M059J (cell line): ENCODE measurements at regions not wholly inside any gene's neighbourhood (a gene's known extent, or its start where the extent isn't known, plus 50 kb on each side); places are given as distances from the start of the nearest gene placed in this dataset.

ENCODE experiments used
- DNase-seq: peaks from one replicate; pipeline ENCODE4 v3.0.0-alpha.2; 2012; ENCODE audit warnings: low read depth

- DNase-seq = no peak
These were observed 339.3 kb downstream of the MID1IP1 start for GRCh38 chrX:39140581-39140980.

DNA sequence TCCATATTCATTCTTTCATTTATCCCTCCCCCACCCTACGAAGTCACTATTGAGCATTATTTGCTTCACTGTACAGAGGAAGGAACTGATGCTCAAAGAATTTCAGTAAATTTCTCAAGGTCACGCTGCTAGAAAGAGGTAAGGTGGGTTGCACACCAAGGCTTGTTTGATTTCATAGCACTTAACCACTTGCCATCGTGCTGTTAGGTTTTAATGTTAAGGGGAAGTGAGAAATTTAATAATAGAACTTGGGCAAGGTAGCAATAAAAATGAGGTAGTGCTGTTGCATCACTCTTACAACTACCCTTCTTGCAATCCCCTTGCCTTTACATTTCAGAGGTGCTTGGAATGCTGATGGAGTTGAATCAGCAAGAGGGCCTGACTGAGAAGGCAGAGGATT lies 343.1 kb downstream of the MID1IP1 start:
- no peak for DNase-seq

DNA sequence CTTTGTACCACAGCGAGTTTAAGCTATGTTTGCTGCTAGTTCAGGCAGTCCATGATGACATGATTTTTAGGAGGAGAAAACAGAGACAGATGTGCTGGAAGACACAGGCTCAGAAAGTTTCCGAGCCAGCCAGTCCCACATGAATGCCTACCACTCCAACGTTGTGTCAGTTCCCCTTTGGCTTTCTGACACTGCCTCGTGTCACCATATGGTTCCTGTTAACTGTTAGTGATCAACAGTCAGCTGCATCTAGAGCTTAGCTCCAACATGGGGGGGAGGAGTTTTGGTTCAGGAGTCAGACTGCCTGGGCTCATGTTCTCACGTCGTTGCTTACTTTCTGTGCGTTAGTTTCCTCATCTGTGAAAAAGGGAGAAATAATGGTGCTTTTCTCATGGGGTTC lies 343.7 kb downstream of the MID1IP1 start:
- no peak for DNase-seq

- DNase-seq = no peak
These were observed 344.6 kb downstream of the MID1IP1 start for GRCh38 chrX:39145859-39146258.

DNA sequence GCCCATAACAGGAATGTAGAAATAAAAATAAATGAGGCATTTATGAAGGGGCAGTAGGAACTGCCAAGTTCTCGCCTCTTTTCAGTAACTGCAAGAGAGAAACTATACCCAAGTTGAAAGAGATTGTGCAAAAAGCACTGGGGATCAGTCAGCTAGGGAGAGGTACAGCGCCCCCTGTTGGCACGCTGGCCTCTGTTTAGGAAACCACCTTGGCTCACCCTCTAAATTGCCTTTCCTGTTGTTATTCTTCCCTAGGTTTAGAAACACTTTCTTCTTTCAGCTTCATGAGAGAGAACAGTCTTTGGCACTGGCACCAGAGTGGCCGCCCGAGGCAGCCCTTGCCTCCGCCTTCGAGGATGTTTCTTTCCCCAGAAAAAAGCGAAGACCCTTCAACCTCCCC lies 348.5 kb downstream of the MID1IP1 start:
- DNase-seq = peak; percentile 13

GRCh38 chrX:39150220-39150619 lies 349.0 kb downstream of the MID1IP1 start:
- no peak for DNase-seq

GRCh38 chrX:39150621-39151020 lies 349.4 kb downstream of the MID1IP1 start:
- no peak for DNase-seq

DNA sequence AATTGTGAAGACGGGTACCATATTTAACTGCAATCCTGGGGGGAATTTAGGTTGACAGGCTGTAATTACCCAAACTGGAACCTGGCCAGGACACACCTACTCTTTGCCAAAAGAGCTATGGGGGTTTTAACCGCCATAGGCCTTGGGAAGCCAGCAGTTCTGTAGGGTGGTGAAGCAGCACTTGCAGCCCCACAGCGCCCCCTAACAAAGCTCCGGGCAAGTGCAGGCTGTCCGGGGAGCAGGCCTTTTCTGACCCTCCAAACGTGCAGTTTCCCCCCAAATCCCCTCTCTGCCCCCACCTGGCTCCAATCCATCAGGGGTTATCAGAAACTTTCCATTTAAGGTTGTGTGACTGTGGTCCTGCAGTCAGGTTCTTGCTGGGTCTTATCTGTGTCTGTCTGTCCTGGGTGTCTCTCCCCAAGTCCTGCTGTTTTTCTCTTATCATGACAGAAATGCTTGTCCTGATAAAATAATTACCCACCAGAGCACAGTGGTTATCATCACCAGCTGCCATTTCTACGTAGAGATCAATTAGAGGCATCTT lies 350.9 kb downstream of the MID1IP1 start:
- DNase-seq = no peak

- no peak for DNase-seq
These were observed 354.8 kb downstream of the MID1IP1 start for GRCh38 chrX:39156051-39156450.

- no peak for DNase-seq
These were observed 355.7 kb downstream of the MID1IP1 start for GRCh38 chrX:39157006-39157405.

DNA sequence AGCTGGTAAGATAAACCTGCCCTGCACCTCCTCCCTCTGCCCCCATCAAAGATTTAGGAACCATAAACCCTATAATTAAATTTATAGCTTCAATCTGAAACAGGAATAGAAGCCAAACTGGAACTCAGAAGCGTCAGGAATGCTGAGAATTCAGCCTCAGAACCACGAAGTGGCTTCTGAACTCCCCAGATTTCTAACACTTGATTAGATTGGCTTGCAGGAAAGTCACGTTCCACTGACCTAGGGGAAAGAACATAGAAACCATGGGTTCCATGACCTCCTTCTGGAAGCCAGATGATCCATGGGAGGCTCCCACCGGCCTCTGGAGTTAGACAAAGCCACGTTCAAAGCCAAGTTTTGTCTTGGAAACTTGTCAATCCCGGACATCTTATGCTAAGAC lies 356.5 kb downstream of the MID1IP1 start:
- peak; percentile 60 for DNase-seq

DNA sequence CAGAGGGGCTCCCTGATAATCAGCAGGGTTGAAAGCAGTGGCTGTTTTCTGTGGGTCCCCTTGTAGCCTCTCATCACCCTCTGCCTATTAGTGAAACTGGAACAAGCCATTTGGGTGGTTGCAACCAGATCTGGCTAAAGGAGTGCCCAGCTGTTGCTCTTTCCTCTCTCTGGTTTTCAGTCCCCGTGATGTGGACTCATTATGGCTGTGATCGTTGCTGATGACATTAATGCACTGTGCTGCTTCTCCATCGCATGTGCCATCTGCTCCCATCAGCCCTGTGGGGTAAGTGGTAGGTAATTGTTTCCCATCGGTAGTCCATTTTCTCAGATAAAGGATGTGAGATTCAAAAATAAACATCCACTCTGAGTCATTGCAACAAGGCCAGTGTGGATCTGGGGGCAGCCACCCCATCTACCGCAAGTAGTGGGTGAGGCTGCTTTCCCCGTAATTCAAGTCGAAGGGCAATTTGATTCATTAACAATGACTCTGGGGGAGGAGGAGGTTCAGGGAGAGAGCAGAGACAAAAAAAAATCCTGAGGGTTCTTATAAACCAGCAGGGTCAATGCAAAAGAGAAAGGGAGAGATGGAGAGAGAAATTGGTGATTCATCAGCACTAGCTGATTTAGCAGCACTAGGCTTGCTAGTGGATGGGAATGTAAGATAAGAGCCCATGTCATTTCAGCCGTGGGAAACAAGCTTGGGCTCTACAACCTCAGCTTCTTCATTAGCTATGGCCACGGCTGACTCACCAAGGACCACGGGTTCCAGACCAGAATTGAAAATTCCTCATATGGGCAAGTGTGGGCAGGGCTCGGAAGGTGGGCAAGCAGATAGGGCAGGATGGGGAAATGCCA lies 357.8 kb downstream of the MID1IP1 start:
- peak; percentile 94 for DNase-seq

GRCh38 chrX:39159921-39160507 lies 358.8 kb downstream of the MID1IP1 start:
- no peak for DNase-seq

- no peak for DNase-seq
These were observed 360.5 kb downstream of the MID1IP1 start for GRCh38 chrX:39161611-39162255.

- DNase-seq = no peak
These were observed 361.1 kb downstream of the MID1IP1 start for GRCh38 chrX:39162322-39162735.

- DNase-seq = no peak
These were observed 362.4 kb downstream of the MID1IP1 start for GRCh38 chrX:39163581-39164126.

DNA sequence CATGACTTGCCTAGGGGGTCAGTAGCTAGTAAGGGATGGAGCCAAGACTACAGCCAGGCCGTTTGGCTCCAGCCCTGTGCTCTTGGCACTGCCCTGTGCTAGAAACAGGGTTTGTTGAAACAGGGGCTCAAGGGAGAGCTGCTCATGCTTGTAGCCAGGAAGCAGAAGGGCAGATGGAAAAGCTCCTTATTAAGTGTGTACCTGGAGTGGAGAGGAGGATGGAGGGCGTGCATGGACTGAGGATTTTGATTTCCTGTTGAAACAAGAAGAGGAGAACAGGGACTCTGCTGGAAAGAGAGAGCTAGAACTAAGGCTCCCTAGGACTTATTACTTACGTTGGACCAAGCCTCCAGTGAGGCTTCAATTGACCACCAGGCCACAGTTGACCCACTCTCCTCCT lies 363.0 kb downstream of the MID1IP1 start:
- DNase-seq = no peak

DNA sequence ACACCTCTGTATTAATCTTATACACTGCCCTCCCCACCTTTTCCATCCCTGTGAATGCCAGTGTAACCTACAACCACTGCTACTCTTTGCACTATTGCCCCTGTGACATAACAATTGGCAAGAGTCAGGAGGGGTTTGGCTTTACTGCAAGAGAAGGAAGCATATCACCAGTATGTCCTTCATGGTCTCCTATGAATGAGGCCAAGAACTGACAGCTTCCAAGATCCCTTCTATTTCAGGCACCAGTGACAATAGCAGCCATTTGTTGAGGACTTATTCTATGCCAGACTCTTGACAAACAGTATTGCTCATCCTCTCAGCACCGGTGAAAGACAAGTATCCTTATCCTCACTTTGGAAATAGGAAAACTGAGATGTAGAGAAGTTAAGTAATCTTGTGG lies 363.9 kb downstream of the MID1IP1 start:
- DNase-seq = no peak

GRCh38 chrX:39165773-39166172 lies 364.5 kb downstream of the MID1IP1 start:
- DNase-seq = no peak

DNA sequence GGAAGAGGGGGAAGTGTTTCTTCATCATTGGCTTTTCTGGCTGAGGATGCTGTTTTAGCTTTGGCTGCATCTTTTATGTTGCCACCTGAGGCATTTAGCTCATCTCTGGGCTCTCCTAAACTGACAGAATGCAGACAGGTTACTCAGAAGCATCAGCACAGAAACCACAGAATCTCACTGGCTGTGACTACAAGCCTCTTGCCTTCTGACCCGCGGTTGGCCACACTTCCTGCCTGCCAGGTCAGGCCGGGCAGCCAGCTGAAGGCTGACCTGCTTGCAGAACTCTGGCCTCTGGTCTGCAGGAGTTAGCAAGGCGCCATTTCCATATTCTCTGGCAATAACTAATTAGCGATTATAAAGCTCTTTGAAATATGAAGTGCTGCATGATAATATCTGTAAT lies 366.5 kb downstream of the MID1IP1 start:
- peak; percentile 52 for DNase-seq

DNA sequence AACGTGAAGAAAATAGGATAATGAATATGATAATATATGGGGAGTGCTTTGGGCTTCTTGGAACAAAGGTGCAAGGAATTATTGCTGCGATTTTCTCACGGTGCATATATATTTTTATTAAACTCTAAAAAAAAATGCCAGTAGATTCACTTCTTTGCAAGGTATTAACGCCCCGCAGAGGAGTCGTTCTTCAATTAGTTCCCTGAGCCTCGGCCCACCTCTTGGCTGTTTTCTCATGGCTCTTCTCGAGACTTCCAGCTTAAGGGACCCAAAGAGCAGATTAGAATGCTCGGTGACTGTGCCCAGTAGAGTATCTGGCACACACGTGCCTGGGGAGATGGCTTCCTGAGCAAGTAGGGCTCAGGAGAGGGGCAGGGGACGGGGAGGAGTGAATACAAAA lies 367.4 kb downstream of the MID1IP1 start:
- DNase-seq = no peak

GRCh38 chrX:39169976-39170375 lies 368.7 kb downstream of the MID1IP1 start:
- DNase-seq = no peak
